ENCODE measurements at regions not wholly inside any gene's neighbourhood (a gene's known extent, or its start where the extent isn't known, plus 50 kb on each side); places are given as distances from the start of the nearest gene placed in this dataset.

- TF ChIP-seq, protein P1, sequence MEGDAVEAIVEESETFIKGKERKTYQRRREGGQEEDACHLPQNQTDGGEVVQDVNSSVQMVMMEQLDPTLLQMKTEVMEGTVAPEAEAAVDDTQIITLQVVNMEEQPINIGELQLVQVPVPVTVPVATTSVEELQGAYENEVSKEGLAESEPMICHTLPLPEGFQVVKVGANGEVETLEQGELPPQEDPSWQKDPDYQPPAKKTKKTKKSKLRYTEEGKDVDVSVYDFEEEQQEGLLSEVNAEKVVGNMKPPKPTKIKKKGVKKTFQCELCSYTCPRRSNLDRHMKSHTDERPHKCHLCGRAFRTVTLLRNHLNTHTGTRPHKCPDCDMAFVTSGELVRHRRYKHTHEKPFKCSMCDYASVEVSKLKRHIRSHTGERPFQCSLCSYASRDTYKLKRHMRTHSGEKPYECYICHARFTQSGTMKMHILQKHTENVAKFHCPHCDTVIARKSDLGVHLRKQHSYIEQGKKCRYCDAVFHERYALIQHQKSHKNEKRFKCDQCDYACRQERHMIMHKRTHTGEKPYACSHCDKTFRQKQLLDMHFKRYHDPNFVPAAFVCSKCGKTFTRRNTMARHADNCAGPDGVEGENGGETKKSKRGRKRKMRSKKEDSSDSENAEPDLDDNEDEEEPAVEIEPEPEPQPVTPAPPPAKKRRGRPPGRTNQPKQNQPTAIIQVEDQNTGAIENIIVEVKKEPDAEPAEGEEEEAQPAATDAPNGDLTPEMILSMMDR (IDR thresholded peaks at IDR 0.05; ENCODE audit: low read length): no peak
- TF ChIP-seq EZH2 (optimal IDR thresholded peaks at IDR 0.05; ENCODE audit: low read depth, low read length) (no peak), EZH2phosphoT487 (IDR thresholded peaks at IDR 0.05; ENCODE audit: low read length) (no peak)
These were observed 91.6 kb upstream of the SYT10 start for GRCh38 chr12:33531261-33531660.
